ENCODE measurements at regions not wholly inside any gene's neighbourhood (a gene's known extent, or its start where the extent isn't known, plus 50 kb on each side); places are given as distances from the start of the nearest gene placed in this dataset.

- no peak for DNase-seq (ENCODE audit: low read depth)
Measured at GRCh38 chr9:28209130-28209529, 635.8 kb upstream of the C9orf72 start.

DNA sequence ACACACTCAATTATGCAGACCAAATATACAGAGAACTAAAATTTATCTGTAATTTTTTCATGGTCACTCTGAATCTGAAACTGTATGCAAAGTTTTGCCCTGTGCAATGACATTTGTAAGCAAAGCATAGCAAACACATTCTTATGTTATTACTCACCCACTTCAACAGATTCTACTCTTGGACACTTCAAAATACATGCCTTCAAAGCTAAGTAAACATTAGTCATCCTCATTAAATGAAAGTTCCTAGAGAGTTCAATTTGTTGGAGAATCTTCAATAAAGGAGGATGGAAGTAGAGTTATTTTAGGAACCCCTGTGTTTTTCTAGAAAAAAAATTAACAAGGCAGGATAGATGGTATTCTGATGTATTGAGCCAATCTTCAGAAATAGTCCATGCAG, 639.7 kb upstream of the C9orf72 start:
- peak; percentile 79 for DNase-seq (ENCODE audit: low read depth)

- DNase-seq (ENCODE audit: low read depth), result no peak
Measured at GRCh38 chr9:28215536-28216299, 642.4 kb upstream of the C9orf72 start.

DNA sequence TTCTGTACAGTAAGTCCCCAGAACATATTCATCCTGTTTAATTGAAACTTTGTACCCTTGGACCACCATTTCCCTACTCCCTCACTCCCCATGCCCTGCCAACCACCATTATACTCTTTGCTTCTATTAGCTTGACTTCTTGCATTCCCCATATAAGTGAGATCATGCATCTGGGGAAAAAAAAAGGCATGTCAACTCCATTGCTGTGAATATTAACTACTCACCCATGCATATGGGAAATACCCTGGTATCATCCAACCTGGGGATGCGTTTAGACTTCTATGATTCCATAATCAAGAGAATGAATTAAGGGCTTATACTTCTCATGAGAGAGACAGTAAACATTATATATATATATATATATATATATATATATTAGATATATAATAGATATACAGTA, 659.4 kb upstream of the C9orf72 start:
- no peak for DNase-seq (ENCODE audit: low read depth)

DNA sequence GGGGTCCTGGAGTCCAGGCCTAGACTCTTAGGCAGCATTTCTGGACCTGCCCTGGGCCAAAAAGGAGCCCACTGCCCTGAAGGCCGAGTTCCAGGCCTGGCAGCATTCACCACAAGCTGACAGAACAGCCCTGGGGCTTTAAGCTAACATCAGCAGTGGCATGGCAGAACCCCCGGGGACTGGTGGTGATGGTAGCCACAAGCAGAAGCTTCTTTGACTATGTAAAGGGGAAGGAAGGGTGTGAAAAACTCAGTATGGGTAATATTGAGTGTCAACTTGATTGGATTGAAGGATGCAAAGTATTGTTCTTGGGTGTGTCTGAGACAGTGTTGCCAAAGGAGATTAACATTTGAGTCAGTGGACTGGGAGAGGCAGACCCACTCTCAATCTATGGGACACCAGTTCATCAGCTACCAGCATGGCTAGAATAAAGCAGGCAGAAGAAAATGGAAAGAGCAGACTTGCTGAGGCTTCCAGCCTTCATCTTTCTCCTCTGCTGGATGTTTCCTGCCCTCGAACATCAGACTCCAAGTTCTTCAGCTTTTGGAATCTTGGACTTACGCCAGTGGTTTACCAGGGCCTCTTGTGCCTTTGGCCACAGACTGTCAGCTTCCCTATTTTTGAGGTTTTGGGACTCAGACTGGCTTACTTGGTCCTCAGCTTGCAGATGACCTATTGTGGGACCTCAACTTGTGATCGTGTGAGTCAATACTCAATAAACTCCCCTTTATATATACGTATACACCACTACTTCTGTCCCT, 661.0 kb upstream of the C9orf72 start:
- DNase-seq (ENCODE audit: low read depth), result peak; percentile 1

DNA sequence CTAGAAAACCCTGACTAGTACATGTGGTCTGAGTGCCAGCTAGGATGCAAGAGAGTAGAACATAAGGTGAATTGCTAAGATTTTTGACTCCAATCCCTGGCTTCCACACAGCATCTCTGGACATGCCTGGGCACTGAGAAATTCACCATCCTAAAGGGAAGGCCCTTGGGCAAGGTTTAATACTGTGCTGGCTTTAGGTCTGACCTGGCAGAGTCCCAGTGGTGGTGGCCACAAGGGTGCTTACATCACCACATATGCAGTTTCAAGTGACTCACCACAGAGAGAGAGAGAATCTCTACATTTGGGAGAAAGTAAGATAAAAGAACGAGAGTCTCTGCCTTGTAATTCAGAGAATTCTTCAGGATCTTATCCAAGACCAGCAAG, 661.6 kb upstream of the C9orf72 start:
- peak; percentile 69 for DNase-seq (ENCODE audit: low read depth)

DNA sequence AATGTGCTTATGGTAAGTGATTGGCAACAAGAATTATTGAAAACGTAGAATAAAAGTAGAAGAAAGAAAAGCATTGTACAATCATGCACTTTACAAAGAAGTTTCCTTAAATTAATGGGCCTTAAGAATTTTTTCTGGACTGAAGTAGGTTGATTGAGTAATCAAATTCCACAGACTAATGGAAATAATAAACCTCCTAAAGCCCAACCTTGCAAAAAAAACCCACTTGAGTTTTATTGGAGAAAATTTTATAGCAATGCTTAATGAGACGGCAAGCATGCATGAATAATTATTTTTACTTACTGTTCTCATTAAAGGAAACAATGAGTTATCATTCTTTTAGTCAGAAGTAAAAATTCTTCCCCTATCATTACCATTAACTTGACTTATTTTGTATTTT, 676.1 kb upstream of the C9orf72 start:
- DNase-seq (ENCODE audit: low read depth), result no peak

DNA sequence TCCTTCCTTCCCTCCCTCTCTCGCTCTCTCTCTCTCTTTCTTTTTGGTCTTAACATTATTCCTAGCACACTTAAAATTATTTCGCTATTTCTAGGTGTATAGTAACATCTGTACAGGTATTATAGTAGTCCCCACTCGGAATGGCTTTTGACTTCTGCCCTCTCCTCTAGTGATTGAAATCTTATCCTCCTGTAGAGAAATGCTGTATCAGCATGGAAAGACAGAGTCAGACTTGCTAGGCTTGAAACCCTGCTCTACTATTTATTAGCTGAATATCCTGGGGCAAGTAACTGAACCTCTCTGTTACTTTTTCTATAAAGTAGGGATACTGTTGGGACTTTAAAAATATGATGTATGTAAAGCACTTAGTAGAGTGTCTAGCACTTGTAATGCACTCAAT, 681.9 kb upstream of the C9orf72 start:
- no peak for DNase-seq (ENCODE audit: low read depth)

- DNase-seq (ENCODE audit: low read depth), result no peak
Measured at GRCh38 chr9:28260330-28260729, 687.0 kb upstream of the C9orf72 start.

DNA sequence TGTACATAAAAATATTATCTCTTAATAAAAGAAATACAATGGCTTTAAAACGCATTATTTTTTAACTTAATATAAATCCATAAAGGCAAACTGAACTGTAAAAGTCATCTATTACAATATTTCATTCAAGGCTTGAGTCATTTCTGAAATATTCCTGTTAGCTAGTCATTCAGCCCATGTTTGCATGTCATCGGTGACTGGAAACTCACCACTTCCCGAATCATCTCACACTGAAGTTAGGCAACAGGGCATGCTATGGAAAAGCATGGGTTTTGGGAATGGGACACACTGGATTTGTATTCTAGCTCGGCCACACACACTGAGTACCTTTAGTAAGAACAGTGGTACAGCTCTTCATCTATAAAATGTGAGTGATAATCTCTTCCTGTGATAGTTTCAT, 691.1 kb upstream of the C9orf72 start:
- peak; percentile 41 for DNase-seq (ENCODE audit: low read depth)

- no peak for DNase-seq (ENCODE audit: low read depth)
Measured at GRCh38 chr9:28267351-28267750, 694.1 kb upstream of the C9orf72 start.

DNA sequence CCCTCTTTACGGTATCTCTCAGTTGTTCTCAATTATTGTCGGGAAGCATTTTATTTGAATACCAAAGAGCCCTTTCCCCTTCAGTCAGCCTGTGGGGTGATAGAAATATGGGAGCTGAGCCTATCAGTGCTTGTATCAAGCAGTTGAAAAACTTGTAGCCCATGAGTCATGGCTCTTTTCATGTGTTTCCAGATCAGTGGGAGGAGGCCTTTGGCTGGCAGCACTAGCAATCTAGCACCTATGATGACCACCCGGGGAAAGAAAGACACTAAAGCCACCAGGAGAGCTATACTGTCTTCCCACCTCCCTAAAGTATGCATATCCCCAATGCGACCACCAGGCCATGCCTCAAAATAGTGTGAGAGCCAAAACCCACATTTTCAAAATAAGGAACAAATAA, 696.9 kb upstream of the C9orf72 start:
- no peak for DNase-seq (ENCODE audit: low read depth)

- DNase-seq (ENCODE audit: low read depth), result no peak
Measured at GRCh38 chr9:28272127-28272526, 698.8 kb upstream of the C9orf72 start.

GRCh38 chr9:28287455-28287854, 714.2 kb upstream of the C9orf72 start:
- no peak for DNase-seq (ENCODE audit: low read depth)

GRCh38 chr9:28289746-28290145, 716.5 kb upstream of the C9orf72 start:
- DNase-seq (ENCODE audit: low read depth), result no peak

DNA sequence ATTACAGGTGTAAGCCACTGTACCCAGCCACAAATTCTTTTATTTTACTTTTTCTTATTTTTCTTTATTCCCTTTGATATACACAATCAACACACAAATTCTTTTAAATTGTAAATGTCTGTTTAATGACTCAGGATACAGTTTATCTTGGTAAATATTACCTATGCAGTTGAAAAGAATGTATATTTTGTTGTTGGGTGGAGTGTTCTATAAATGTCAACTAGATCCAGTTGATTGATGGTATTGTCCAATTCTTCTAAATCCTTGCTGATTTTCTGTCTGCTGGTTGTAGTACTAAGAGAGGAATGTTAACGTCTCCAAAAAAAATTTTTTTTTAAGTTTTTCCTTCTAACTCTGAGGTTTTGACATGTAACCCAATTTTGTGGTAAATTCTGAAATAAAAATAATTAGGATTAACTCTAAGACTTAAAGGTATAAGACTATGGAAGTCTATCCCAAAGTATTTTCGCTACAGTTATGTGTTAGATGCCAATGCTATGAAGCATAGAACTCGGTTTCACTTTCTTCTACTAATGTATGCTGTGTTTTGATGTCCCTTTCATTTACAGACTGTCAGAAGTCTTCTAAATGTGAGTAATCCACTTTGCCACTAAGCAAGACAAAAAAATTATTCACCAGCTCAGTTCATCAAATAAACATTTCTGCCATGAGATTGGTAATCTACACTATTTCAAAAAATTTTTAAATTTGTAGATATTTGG, 720.2 kb upstream of the C9orf72 start:
- no peak for DNase-seq (ENCODE audit: low read depth)

- no peak for DNase-seq (ENCODE audit: low read depth)
Measured at GRCh38 chr9:28301281-28301680, 728.0 kb upstream of the C9orf72 start.

GRCh38 chr9:28317745-28318144, 744.5 kb upstream of the C9orf72 start:
- DNase-seq (ENCODE audit: low read depth), result no peak

DNA sequence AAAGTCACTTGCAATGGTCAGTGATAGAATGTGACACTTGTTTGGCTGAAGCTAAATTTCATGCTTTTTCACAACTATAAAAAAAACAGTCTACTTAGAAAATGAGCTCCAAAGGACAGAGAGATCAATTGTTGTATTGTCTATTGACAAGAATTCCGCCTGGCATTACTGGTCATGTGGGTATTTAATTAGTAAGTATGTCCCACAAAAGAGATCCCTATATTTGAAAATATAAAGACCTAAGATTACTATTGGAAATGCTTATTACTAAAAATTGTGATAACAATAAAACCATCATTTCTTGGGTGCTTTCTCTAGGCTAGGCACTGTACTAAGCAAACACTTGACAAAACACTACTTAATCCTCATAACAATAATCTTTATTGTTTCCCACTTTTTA, 745.2 kb upstream of the C9orf72 start:
- DNase-seq (ENCODE audit: low read depth), result no peak

GRCh38 chr9:28319981-28320380, 746.7 kb upstream of the C9orf72 start:
- DNase-seq (ENCODE audit: low read depth), result no peak

DNA sequence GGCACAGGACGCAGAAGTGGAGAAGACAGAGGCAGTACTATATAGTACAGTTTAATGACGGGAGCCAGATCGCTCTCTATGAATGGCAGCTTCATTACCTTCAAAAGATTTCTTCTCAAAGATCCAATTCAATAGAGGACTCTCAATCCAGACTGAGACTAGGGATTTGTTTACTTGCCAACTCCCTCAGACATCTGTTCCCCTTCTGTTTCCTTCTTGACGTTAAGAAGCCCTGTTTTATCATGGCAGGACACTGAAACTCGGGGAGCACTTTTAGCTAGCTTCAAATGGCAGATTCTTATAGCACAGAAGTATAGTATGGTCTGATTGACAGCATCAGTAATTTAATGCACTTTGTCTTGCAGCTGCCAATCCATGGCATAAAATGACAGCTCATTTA, 747.3 kb upstream of the C9orf72 start:
- DNase-seq (ENCODE audit: low read depth), result no peak

GRCh38 chr9:28329323-28329722, 756.0 kb upstream of the C9orf72 start:
- no peak for DNase-seq (ENCODE audit: low read depth)

DNA sequence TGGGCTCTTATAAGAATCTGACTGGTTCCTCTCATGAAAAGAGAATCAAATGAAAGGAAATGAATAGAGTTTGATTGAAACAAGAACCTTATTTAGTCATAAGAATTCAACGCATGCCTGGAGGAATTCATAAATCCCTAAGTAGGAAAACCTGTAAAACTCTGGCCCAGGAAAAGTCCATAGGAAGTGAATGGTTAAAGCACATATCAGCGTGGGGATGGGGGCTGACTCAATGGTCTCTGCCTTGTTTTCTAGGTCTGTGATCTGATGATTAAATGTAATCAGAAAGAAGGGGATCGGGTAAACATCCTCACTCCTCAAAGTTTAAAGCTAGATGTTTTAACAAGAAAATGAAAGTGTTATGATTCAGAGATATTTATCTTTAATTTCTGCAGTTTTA, 759.4 kb upstream of the C9orf72 start:
- no peak for DNase-seq (ENCODE audit: low read depth)

Measured in amniotic epithelial cell (primary cell).